ENCODE measurements at regions not wholly inside any gene's neighbourhood (a gene's known extent, or its start where the extent isn't known, plus 50 kb on each side); places are given as distances from the start of the nearest gene placed in this dataset.
"Not testable (repeated sequence)": the region's sequence is repeated elsewhere in the genome, so short reads cannot be mapped to it uniquely, and the experiment has no call there.

GRCh38 chr11:81970886-81971285 is 762.8 kb downstream of the FAM181B start:
- no peak for DNase-seq

DNA sequence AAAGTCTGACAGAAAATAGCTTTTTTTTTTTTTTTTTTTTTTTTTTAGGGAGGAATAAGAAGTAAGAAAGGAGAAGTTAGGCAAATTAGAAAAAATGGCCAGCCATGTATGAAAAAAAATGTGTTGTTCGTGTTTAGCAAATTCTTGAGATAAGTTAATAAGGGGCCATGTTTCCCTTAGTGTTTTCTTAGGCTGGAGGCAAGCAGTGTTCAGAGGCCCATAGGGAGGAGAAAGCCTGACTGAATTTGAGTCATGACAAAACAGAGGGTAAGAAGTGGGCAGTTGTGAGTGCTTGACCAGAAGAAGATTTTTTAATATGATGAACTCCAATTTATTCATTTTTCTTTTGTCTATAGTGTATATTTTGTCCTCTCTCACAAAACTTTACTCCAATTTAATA is 766.4 kb downstream of the FAM181B start:
- no peak for DNase-seq

GRCh38 chr11:81966340-81966739 is 767.3 kb downstream of the FAM181B start:
- DNase-seq, result no peak

GRCh38 chr11:81963018-81963417 is 770.6 kb downstream of the FAM181B start:
- DNase-seq, result no peak

DNA sequence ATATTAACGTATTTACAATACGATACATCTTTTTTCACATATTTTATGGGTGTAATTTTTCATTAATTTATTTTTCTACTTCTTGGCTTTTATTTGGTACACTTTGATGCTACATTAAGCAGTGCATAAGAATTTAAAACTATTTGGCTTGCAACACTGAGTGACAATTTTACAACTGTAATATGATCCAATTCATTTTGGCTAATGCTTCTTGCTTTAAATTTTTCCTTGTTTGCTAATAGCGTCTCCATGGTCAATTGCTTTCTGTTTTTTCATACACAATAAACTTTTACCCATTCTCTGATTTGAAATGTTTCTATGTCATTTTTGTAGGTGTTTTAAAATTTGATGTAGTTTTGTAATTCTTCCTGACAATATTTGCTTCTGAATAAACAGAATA is 773.2 kb downstream of the FAM181B start:
- DNase-seq, result no peak

DNA sequence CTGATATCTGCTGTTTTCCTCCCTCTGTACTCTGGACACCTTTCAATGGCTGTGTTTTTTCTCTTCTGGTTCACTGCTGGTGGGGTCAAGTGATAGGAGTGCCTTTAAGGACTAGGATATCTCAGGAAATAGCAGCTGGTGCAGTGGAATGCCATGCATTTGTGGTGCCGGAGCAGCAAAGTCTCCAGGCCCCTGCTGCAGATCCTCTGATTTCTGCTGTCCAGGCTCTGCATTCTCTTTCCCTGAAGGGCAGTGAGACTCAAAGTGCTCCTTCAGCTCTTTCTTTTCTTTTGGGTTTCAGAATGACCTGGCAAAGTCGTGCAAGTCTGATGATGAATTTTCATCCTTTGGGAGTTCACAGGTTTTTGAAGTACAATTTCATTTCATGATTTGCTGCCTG is 774.3 kb downstream of the FAM181B start:
- DNase-seq, result no peak

GRCh38 chr11:81954301-81954700 is 779.4 kb downstream of the FAM181B start:
- DNase-seq, result not testable (repeated sequence)

DNA sequence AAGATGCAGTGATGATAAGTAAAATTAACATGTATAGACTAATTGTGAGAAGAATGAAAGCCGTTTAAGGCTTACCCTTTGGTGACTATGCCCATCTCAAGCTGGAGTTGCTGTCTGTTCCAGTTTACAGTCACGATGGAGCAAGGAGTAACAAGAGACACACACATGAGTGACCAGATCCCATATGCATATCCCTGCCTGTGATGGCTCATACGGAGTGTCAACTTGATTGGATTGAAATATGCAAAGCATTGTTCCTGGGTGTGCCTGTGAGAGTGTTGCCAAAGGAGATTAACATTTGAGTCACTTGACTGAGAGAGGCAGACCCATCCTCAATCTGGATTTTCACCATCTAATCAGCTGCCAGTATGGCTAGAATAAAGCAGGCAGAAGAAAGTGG is 786.8 kb downstream of the FAM181B start:
- DNase-seq, result no peak

DNA sequence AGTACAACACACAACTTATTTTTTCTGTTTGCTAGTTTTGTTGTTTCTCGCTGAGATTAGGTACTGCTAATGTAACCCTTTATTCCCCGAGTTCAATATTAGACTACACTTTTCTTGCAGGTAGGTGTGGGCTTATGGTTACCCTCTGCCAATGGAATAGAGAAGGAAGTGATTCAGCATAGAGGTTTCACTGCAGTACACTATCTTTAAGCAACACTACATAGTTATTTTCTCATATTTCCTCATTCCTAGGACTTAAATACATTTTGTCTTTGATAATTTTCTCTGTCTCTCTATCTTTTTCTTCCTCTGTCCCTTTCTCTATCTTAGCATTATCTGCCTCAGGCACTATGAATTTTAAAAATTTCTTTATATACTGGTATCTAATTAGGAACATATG is 791.0 kb downstream of the FAM181B start:
- DNase-seq, result no peak

GRCh38 chr11:81941998-81942397 is 791.7 kb downstream of the FAM181B start:
- no peak for DNase-seq

GRCh38 chr11:81932303-81932702 is 801.4 kb downstream of the FAM181B start:
- DNase-seq, result no peak

DNA sequence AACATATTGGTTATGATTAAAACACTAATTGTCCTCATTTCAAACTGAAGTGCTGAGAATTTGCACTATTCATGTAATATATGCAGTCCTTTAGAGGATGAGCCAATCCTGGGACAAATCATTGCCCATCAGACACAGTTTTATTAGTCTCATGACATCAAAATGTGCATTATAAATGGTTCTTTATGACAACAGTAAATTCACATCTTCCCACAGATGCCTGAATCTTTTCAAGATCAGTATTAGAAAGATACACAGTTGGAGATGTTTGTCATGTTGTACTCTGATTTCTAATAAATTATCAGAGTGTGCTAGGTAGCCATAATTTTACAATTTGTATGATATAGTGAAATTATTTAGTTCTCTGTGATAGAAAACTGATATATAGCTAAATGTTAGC is 813.5 kb downstream of the FAM181B start:
- DNase-seq, result no peak

DNA sequence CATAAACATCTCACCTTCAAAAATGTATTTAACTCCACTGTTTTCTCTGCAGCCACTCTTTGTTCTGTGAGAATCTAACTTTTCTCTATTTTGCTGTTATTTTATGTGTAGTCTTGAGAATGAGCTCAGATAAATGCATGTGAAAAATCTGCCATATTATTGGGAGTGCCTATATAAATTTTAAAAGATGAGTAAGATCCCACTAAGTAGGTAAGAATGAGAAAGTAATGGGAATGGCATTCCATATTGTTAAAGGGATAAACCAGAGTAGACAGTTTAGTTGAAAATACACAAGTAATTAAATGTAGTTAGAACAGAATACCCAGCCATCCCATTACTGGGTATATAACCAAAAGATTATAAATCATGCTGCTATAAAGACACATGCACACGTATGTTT is 817.2 kb downstream of the FAM181B start:
- no peak for DNase-seq

DNA sequence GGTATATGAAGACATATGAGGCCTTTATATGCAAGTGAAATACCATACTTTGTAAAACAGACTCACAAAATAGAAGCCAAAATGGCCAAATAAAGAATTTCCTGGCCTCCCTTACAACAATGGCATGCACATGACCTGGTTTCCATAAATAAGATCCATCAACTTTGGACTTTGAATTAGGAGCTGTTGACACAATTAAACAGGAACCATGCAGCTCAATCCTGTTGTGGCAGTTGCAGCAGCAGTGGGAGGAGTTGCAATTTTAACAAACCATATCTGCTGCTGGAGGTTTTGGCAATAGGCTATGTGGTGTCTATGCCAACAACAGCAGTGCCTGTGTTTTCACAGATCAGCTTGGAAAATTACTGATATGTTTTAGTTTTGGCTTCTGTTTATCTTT is 818.6 kb downstream of the FAM181B start:
- DNase-seq, result no peak

DNA sequence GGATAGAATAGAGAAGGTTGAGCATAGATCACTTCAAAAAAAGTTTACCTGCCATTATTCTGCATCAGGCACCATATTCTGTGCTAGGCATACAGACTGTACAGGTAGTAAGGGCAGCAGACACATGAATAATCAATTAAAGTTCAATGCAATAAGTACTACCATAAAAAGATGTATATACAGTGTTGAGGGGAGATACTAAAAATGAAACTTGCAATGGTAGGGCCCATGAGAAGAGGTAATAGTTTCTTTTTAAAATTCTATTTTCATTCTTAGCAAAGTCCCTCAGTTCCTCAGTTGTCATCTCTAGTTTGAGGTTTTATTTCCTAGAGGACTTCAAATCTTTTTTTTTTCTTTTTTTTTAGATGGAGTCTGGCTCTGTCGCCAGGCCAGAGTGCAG is 819.9 kb downstream of the FAM181B start:
- DNase-seq, result no peak

DNA sequence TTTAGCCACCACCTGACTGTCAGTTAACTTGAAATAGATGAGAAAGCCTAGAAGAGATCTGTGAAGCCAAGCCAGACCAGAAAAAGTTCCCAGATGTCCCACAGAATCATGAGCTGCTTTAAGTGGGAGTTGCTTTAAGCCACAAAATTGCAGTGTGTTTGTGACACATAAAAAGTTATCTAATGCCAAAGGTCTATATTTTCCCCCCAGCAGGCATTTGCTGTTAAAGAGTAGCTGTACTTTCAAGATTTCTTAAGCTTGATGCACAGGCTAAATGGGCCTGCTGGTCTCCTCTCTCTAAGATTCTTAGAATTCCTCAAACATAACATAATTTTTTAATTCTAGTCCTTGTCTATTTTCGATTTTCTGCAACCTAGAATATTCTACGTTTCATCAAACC is 825.7 kb downstream of the FAM181B start:
- no peak for DNase-seq

DNA sequence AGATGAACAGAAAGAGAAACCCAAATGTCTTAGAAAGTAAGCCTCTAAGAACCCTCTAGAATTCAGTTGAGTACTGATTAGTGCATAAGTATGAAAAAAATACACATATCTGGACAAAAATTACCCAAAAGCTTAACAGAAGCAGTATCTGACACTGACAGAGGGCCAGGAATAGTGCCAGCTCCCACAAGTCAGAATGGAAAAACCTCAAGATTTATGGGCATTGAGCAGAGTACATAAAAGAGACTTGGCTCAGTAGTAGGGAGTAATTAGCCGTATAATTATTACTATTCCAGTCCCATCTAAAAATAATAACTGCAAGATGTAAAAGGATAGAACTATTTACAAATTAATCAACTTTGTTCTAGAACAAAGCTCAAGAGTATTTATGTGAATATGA is 834.5 kb downstream of the FAM181B start:
- DNase-seq, result no peak

- DNase-seq, result no peak
These were observed 836.0 kb downstream of the FAM181B start for GRCh38 chr11:81897639-81898038.

DNA sequence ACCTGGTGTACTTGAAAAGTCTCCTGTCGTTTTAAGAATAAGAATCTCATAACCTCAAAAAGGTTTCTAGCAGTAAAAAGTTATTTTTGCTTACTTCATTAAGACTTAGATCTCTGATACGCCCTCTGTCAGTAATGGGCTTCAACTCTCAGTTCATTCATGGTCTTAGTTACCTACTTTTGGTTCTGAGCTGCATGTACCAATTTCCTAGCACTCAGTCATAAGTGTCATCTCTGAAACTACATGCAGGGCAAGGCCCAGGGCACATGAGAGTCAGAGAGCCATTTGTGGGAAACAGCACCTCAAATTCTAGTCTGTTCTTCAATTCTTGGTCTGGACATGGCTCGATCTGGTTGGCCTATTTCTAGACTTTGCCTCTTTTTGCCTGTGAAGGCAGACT is 838.4 kb downstream of the FAM181B start:
- DNase-seq, result no peak

DNA sequence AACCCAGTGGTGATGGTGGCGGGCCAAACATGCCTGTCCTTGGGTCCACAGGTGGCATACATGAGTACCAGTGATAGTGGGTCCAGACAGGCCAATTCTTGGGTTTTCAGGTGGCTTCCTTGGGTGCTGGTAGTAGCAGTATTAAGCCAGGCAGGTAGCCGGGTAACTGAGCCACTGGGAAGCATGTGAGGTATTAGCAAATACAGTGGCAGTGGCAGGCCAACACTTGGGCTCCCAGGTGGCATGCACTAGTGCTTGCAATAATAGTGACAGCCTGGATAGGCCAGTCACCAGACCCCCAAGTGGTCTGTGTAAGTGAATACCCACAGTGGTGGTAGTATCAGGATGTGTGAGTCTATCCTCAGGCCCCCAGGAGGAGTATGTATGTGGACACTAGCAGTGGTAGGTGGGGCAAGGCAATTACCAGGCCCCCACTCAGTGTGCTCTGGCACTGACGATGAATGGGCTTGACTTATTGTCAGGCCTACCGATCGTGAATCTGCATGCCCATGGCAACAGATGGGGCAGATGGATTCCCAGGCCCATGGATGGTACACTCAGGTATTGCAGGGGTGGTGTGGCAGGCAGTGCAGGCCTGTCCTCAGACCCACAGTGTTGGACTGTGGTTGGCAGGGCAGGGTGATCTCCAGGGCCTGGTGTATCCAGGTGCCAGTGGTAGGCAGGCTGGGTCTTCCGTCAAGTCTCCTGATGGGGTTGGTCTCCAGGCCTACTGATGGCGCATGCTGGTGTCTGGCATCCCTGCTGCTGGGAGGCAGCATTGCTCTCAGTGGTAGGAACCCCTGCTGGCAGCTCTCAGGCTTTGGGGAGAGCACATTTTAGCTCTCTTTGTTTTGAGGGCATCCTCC is 840.7 kb downstream of the FAM181B start:
- DNase-seq, result no peak

DNA sequence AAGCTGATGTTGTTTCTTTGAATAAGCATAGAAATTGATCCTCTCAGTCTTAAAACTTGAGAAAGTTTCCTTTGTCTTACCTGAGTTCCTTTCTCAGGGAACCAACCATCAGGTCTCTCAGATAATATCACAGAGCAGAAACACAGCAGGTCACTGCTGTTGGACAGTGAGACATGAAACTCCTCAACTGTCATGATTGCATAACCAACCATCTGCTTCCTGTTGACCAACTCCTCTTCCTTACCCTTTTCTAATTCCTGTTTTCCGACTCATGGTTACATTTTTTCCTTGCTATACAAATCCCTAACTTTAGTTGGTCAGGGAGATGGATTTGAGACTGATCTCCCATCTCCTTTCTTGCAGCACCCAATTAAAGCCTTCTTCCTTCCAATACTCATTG is 845.3 kb downstream of the FAM181B start:
- no peak for DNase-seq

GRCh38 chr11:81887671-81888070 is 846.0 kb downstream of the FAM181B start:
- DNase-seq, result no peak

- no peak for DNase-seq
These were observed 847.1 kb downstream of the FAM181B start for GRCh38 chr11:81886406-81887075.

DNA sequence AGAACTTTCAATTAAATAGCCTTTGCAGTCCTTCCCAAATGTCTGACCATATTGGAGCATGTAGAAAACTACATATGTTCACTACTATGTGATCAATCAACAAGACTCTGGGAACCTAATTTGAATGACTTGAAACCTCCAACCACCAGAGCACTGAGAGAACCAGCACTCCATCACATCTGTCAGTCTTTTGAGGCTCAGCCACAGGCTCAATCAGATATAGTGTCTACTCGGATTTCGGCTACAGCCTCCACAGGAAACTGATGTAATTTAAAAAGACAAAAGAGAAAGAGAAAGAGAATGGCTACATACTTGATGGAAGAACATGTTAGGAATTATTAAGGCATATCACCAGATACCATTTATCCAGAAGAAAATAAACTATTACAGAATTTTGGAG is 859.0 kb downstream of the FAM181B start:
- peak; percentile 11 for DNase-seq

DNA sequence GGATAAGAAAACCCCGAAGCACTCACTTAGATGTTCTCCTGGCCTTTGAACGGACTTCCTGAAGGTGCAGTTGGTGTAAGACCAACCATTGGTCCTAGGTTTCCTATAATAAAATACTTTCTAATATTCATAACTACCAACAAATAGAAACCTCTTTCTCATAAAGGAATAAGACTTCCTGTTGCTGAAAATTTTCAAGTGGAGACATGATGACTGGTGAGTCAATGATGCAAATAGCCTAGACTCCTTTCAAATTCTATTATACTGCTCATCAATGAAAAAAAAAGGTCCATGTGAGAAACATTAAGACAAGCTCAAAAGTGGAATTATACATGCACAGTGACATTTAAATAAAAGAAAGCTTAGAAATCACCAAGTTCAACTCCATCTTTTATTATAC is 862.8 kb downstream of the FAM181B start:
- DNase-seq, result no peak
